GM23248 (cell line): ENCODE measurements at regions not wholly inside any gene's neighbourhood (a gene's known extent, or its start where the extent isn't known, plus 50 kb on each side); places are given as distances from the start of the nearest gene placed in this dataset.
A peak's percentile ranks its signal among the peaks of the same experiment; 100 is the strongest.

ENCODE experiments used
- DNase-seq: peaks from one replicate; pipeline ENCODE4 v3.0.0-alpha.2; 2015
- H2AFZ ChIP-seq: fragments of 200-600 bp; sonication (generic); 2 replicates; pipeline ENCODE4 v1.6.1; 2016; ENCODE audit warnings: antibody characterized with exemption
- H3F3A ChIP-seq: fragments of 200-600 bp; sonication (generic); 2 replicates; pipeline ENCODE4 v1.6.1; 2016; ENCODE audit warnings: mild to moderate bottlenecking, antibody characterized with exemption, mixed run types; ENCODE audit not compliant: insufficient read depth
- H3K27ac ChIP-seq: fragments of 200-600 bp; sonication (generic); 2 replicates; pipeline ENCODE4 v1.5.1; 2016; ENCODE audit warnings: mild to moderate bottlenecking
- H3K27me3 ChIP-seq: fragments of 200-600 bp; sonication (generic); replicated peaks from 2 replicates; pipeline ENCODE4 v1.6.1; 2016; ENCODE audit warnings: mild to moderate bottlenecking; ENCODE audit not compliant: insufficient read depth
- H3K36me3 ChIP-seq: fragments of 200-600 bp; sonication (generic); 2 replicates; pipeline ENCODE4 v1.6.1; 2016; ENCODE audit warnings: low read depth, mild to moderate bottlenecking
- H3K4me1 ChIP-seq: fragments of 200-600 bp; sonication (generic); 2 replicates; pipeline ENCODE4 v1.6.1; 2016; ENCODE audit warnings: mild to moderate bottlenecking; ENCODE audit not compliant: insufficient read depth
- H3K4me2 ChIP-seq: fragments of 200-600 bp; sonication (generic); one replicate; pipeline ENCODE4 v1.6.1; 2016; ENCODE audit warnings: mild to moderate bottlenecking; ENCODE audit not compliant: unreplicated experiment
- H3K4me3 ChIP-seq: fragments of 200-600 bp; sonication (generic); 2 replicates; pipeline ENCODE4 v1.5.1; 2016; ENCODE audit warnings: mild to moderate bottlenecking
- H3K79me2 ChIP-seq: fragments of 200-600 bp; sonication (generic); 2 replicates; pipeline ENCODE4 v1.6.1; 2016; ENCODE audit warnings: mild to moderate bottlenecking; ENCODE audit not compliant: insufficient read depth
- H3K9ac ChIP-seq: fragments of 200-600 bp; sonication (generic); 2 replicates; pipeline ENCODE4 v1.6.1; 2016; ENCODE audit warnings: mild to moderate bottlenecking
- H3K9me2 ChIP-seq: fragments of 200-600 bp; sonication (generic); 2 replicates; pipeline ENCODE4 v1.6.1; 2016; ENCODE audit warnings: mixed run types, mild to moderate bottlenecking, moderate library complexity; ENCODE audit not compliant: insufficient read depth
- H3K9me3 ChIP-seq: fragments of 200-600 bp; sonication (generic); one replicate; pipeline ENCODE4 v1.6.1; 2017; ENCODE audit warnings: low read depth
- H4K20me1 ChIP-seq: fragments of 200-600 bp; sonication (generic); 2 replicates; pipeline ENCODE4 v1.6.0; 2016; ENCODE audit not compliant: insufficient read depth
- EZH2 ChIP-seq: fragments of 200-600 bp; sonication (generic); IDR thresholded peaks from 2 replicates; pipeline ENCODE4 v1.6.1; 2018; ENCODE audit warnings: antibody characterized with exemption, mild to moderate bottlenecking; ENCODE audit not compliant: insufficient read depth, poor library complexity, severe bottlenecking
- EZH2phosphoT487 ChIP-seq: fragments of 200-600 bp; sonication (generic); IDR thresholded peaks from 2 replicates; pipeline ENCODE4 v1.6.1; 2018; ENCODE audit warnings: antibody characterized with exemption, moderate library complexity, mild to moderate bottlenecking, low read depth; ENCODE audit not compliant: insufficient read depth
- WGBS, 2 experiments: methylation state at CpG; one replicate each; pipeline ENCODE4 v1.1.6; 2015 to 2017; ENCODE audit warnings: low lambda C conversion rate in 2 of 2, low coverage in 1 of 2; ENCODE audit errors: missing lambda C conversion rate in 2 of 2; 5-methylcytosine and 5-hydroxymethylcytosine counted together
- in situ Hi-C: fragments of 300-500 bp; cut with MboI; formaldehyde crosslinking; loops from 2 replicates; pipeline ENCODE4 v1.15.0; 2020

DNA sequence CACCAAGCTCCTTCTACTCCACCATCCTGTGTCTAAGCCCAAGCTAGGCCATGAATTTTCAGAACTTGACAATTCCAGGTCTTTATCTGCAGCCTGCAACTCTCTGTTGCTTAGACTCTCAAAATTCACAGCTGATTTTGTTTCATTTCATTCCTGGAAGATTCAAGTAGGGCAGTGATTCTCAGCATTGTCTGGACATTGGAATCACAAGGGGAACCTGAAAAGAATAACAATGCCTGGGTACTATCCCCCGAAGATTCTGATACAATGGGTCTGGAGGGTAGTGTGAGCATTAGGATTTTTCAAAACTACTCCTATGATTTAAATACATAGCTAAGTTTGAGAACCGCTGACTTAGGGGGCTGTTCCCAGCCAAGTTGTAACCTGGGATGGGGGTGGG, 534.7 kb upstream of the IL12A start:
- in situ Hi-C loops: no loop called here
- no peaks in the 10 kb centered on the region for H3K27me3 ChIP-seq
- 82 to 91% methylated on average over 2 of the region's 2 CpGs for WGBS, 2 experiments

DNA sequence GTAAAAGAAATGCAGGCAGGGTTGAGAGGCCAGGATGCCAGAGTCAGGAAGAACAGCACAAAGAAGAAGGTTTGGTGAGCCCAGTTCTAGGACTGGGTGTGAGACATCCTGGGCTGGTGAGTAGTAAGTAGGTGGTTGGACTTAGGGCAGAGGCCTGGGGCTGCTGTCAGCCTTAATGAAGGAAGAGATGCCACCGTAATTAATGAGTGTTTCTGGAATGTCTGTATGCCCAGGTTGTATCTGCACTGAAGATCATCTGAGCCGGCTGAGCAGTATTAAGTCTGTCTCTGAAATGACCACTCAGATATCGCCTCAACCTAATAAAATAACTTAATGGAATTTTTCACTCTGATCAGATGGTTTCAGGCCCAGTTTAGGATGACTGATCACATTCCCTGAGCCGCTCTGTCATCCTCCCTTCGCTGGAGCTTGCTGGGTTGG, 532.9 kb upstream of the IL12A start:
- Histone ChIP-seq H3K27me3 (no peaks in the 10 kb centered on the region), H3K9me2 (no peaks in the 10 kb centered on the region), H3K9me3 (no peaks in the 10 kb centered on the region), H3K9ac (no peak overlapping the region), H3K27ac (peak overlapping the region; percentile 4; the same call in 1 of the 2 replicates), H3K36me3 (no peaks in the 10 kb centered on the region), H4K20me1 (no peaks in the 10 kb centered on the region), H3F3A (peaks cover 35% of the 10 kb centered on the region; the same call in 1 of the 2 replicates), H2AFZ (peak overlapping the region; percentile 25; the same call in 1 of the 2 replicates), H3K4me1 (peaks cover 55% of the 10 kb centered on the region), H3K4me2 (no peak overlapping the region), H3K79me2 (no peaks in the 10 kb centered on the region), H3K4me3 (no peak overlapping the region)
- TF ChIP-seq EZH2phosphoT487 (no peak), EZH2 (no peak)
- DNase-seq: peak; percentile 56
- WGBS, 2 experiments: 69 to 76% methylated on average over 5 of the region's 5 CpGs
- in situ Hi-C loops: no loop called here

More for the DNA sequence above, 534.7 kb upstream of the IL12A start:
- TF ChIP-seq EZH2phosphoT487 (no peak), EZH2 (no peak)
- Histone ChIP-seq H3K4me2 (no peak overlapping the region), H3K36me3 (no peaks in the 10 kb centered on the region), H3F3A (peaks cover 33% of the 10 kb centered on the region; the same call in 1 of the 2 replicates), H4K20me1 (no peaks in the 10 kb centered on the region), H3K27ac (no peak overlapping the region), H3K9ac (no peak overlapping the region), H3K9me3 (no peaks in the 10 kb centered on the region), H3K4me1 (peaks cover 55% of the 10 kb centered on the region), H3K79me2 (no peaks in the 10 kb centered on the region), H3K9me2 (no peaks in the 10 kb centered on the region), H3K4me3 (no peak overlapping the region), H2AFZ (no peak overlapping the region)
- no peak for DNase-seq

- H3F3A ChIP-seq: peaks cover 32% of the 10 kb centered on the region; the same call in 1 of the 2 replicates
- H3K36me3 ChIP-seq: no peaks in the 10 kb centered on the region
- TF ChIP-seq EZH2: no peak
- TF ChIP-seq EZH2phosphoT487: no peak
- H4K20me1 ChIP-seq: no peaks in the 10 kb centered on the region
- no peaks in the 10 kb centered on the region for H3K27me3 ChIP-seq
- no peak overlapping the region for H2AFZ ChIP-seq
- H3K4me1 ChIP-seq: peaks cover 47% of the 10 kb centered on the region
- in situ Hi-C loops: no loop called here
- H3K4me2 ChIP-seq: peak overlapping the region; percentile 58
- peak overlapping the region; percentile 27; the same call in 1 of the 2 replicates for H3K9ac ChIP-seq
- 56 to 57% methylated on average over 2 of the region's 2 CpGs for WGBS, 2 experiments
- H3K9me3 ChIP-seq: no peaks in the 10 kb centered on the region
- peak overlapping the region; percentile 59 for H3K27ac ChIP-seq
- no peaks in the 10 kb centered on the region for H3K9me2 ChIP-seq
- no peaks in the 10 kb centered on the region for H3K79me2 ChIP-seq
- DNase-seq: peak; percentile 91
- H3K4me3 ChIP-seq: peak overlapping the region; percentile 11; the same call in 1 of the 2 replicates
Measured at GRCh38 chr3:159458010-159458409, 530.6 kb upstream of the IL12A start.

- peaks cover 47% of the 10 kb centered on the region for H3K4me1 ChIP-seq
- peaks cover 32% of the 10 kb centered on the region; the same call in 1 of the 2 replicates for H3F3A ChIP-seq
- TF ChIP-seq EZH2 (no peak), EZH2phosphoT487 (no peak)
- DNase-seq: peak; percentile 4
- no peaks in the 10 kb centered on the region for H4K20me1 ChIP-seq
- no peaks in the 10 kb centered on the region for H3K9me3 ChIP-seq
- H3K79me2 ChIP-seq: no peaks in the 10 kb centered on the region
- no peaks in the 10 kb centered on the region for H3K9me2 ChIP-seq
- 69 to 77% methylated on average over 2 of the region's 2 CpGs for WGBS, 2 experiments
- H3K27me3 ChIP-seq: no peaks in the 10 kb centered on the region
- H3K4me3 ChIP-seq: no peak overlapping the region
- in situ Hi-C loops: no loop called here
- peak overlapping the region; percentile 58 for H3K4me2 ChIP-seq
- H3K36me3 ChIP-seq: no peaks in the 10 kb centered on the region
- no peak overlapping the region for H3K27ac ChIP-seq
- H2AFZ ChIP-seq: no peak overlapping the region
- H3K9ac ChIP-seq: no peak overlapping the region
Measured at GRCh38 chr3:159458982-159459381, 529.7 kb upstream of the IL12A start.

DNA sequence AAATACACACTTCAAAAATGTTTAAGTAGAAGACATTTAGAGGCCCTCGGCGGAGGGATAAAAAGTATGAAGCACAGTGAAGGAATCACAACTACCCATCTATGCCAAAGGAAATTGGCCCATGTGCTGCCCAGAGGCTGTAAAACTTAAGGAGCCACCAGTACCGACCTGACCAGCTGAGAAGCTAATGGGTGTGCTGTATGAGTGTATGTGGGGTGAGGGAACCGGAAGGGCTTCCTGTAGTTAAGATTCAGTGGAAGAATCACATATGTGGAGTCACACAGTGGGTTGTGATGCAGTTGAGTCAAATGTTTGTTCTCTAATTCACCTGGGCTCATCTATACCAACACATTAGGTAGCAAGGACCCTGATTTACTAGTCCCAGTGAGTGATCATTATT, 516.0 kb upstream of the IL12A start:
- Histone ChIP-seq H3K4me1 (no peaks in the 10 kb centered on the region), H3K9ac (no peak overlapping the region), H3K36me3 (no peaks in the 10 kb centered on the region), H3K79me2 (no peaks in the 10 kb centered on the region), H2AFZ (no peak overlapping the region), H3K9me3 (no peaks in the 10 kb centered on the region), H4K20me1 (no peaks in the 10 kb centered on the region), H3K4me2 (no peak overlapping the region), H3K4me3 (no peak overlapping the region), H3K27ac (no peak overlapping the region), H3K27me3 (no peaks in the 10 kb centered on the region), H3F3A (no peaks in the 10 kb centered on the region), H3K9me2 (no peaks in the 10 kb centered on the region)
- DNase-seq: no peak
- TF ChIP-seq EZH2phosphoT487 (no peak), EZH2 (no peak)
- in situ Hi-C loops: no loop called here
- WGBS, 2 experiments: 82 to 84% methylated on average over 4 of the region's 4 CpGs
